HepG2 (cell line): ENCODE measurements at regions not wholly inside any gene's neighbourhood (a gene's known extent, or its start where the extent isn't known, plus 50 kb on each side); places are given as distances from the start of the nearest gene placed in this dataset.

Experiments used
- ATAC-seq: fragments of 200-7000 bp; cut with Tn5 transposase; 3 replicates; pipeline ENCODE4 v1.9.1; 2020; ENCODE audit warnings: mild to moderate bottlenecking, moderate library complexity
- BruUV-seq: library from RNA; stranded (reverse); fragments of 400-500 nt; replicated peaks from 2 replicates; lab custom pipeline; 2021; lab: Mats Ljungman, UMichigan
- CTCF ChIA-PET: fragments of 300-600 bp; formaldehyde crosslinking; extraction: SDS; loops from one replicate; lab custom pipeline; 2021; ENCODE audit warnings: low total read pairs, inconsistent platforms, low intra/inter-chr PET ratio; lab: Yijun Ruan, JAX
- POLR2A ChIA-PET: fragments of 350-600 bp; sonication (Branson Sonifier 250); formaldehyde crosslinking; loops from one replicate; lab custom pipeline; 2020; ENCODE audit warnings: antibody characterized with exemption, inconsistent platforms; lab: Yijun Ruan, JAX
- DNase-seq: peaks from one replicate; pipeline ENCODE4 v3.0.0-alpha.2; 2015; ENCODE audit warnings: low spot score
- FAIRE-seq: peaks from 3 replicates; lab custom pipeline; 2011; peaks lifted over from hg19 to GRCh38; lab: Jason Lieb, UNC
- H2AFZ ChIP-seq: one replicate; pipeline ENCODE4 v1.6.1; 2011; ENCODE audit warnings: low read length, inconsistent platforms
- H3K27ac ChIP-seq: fragments of 300-600 bp; 3 replicates; pipeline ENCODE4 v1.8.0; 2011; ENCODE audit warnings: mixed run types, mild to moderate bottlenecking, mixed read lengths, low read length, inconsistent platforms; ENCODE audit not compliant: insufficient read depth; ENCODE audit errors: extremely low read length
- H3K27me3 ChIP-seq, 2 experiments: fragments of 200-600 bp in 1 of 2; 2 replicates in 1 of 2; 3 replicates in 1 of 2; pipeline versions ENCODE4 v1.6.0 to v1.8.0; 2011; ENCODE audit warnings: low read length in 2 of 2, mild to moderate bottlenecking in 2 of 2, moderate library complexity in 2 of 2, inconsistent platforms in 1 of 2; ENCODE audit not compliant: insufficient read depth in 2 of 2, control insufficient read depth in 1 of 2
- H3K36me3 ChIP-seq, 2 experiments: fragments of 200-600 bp in 1 of 2; replicated peaks in 1 of 2; 2 replicates in 1 of 2; 3 replicates in 1 of 2; pipeline versions ENCODE4 v1.5.1 to v1.8.0; 2011; ENCODE audit warnings: low read length in 2 of 2, inconsistent platforms in 1 of 2; ENCODE audit not compliant: insufficient read depth in 2 of 2, control insufficient read depth in 1 of 2
- H3K4me1 ChIP-seq: 2 replicates; pipeline ENCODE4 v1.5.1; 2012; ENCODE audit warnings: low read length, inconsistent platforms; ENCODE audit not compliant: insufficient read depth
- H3K4me2 ChIP-seq: 2 replicates; pipeline ENCODE4 v1.6.0; 2011; ENCODE audit warnings: low read depth, low read length, inconsistent platforms
- H3K4me3 ChIP-seq, 3 experiments: fragments of 200-600 bp in 1 of 3; sonication (generic), shearing (Covaris generic) in 1 of 3; replicated peaks in 1 of 3; 2 replicates each; pipeline ENCODE4 v1.5.1; 2011 to 2016; ENCODE audit warnings: low read length in 3 of 3, inconsistent platforms in 2 of 3, low read depth in 2 of 3, mild to moderate bottlenecking in 2 of 3, control low read depth in 1 of 3, mixed read lengths in 1 of 3; ENCODE audit not compliant: insufficient read depth in 1 of 3
- H3K79me2 ChIP-seq: one replicate; pipeline ENCODE4 v1.6.1; 2011; ENCODE audit warnings: low read length, inconsistent platforms; ENCODE audit not compliant: insufficient read depth
- H3K9ac ChIP-seq: 2 replicates; pipeline ENCODE4 v1.6.0; 2011; ENCODE audit warnings: mild to moderate bottlenecking, low read depth, low read length, inconsistent platforms; ENCODE audit not compliant: insufficient read depth
- H3K9me3 ChIP-seq: 2 replicates; pipeline ENCODE4 v1.5.1; 2012; ENCODE audit warnings: mild to moderate bottlenecking, low read length
- H4K20me1 ChIP-seq: 2 replicates; pipeline ENCODE4 v1.6.0; 2011; ENCODE audit warnings: inconsistent platforms, mild to moderate bottlenecking, low read length, moderate library complexity; ENCODE audit not compliant: insufficient read depth
- CEBPG ChIP-seq: IDR thresholded peaks from 2 replicates; pipeline ENCODE4 v1.6.1; 2016
- CHD2 ChIP-seq: IDR thresholded peaks from 2 replicates; pipeline ENCODE4 v1.6.1; 2011; ENCODE audit warnings: low read depth, low read length, improper control_type of control experiment
- FOXK1 ChIP-seq: sonication (generic); formaldehyde crosslinking; IDR thresholded peaks from 2 replicates; pipeline ENCODE4 v1.4.0; 2020; ENCODE audit warnings: low read depth, missing genetic modification reagents, borderline replicate concordance
- JDP2 ChIP-seq: sonication (generic); formaldehyde crosslinking; IDR thresholded peaks from 2 replicates; pipeline ENCODE4 v1.8.1; 2022; ENCODE audit warnings: missing genetic modification reagents, borderline replicate concordance
- MZF1 ChIP-seq: sonication (generic); formaldehyde crosslinking; IDR thresholded peaks from 2 replicates; pipeline ENCODE4 v1.8.1; 2023; ENCODE audit warnings: mild to moderate bottlenecking, missing genetic modification reagents, borderline replicate concordance
- ZBTB7A ChIP-seq: sonication (generic); formaldehyde crosslinking; IDR thresholded peaks from 2 replicates; pipeline ENCODE4 v1.8.0; 2022; ENCODE audit warnings: mild to moderate bottlenecking, missing genetic modification reagents
- ZFP82 ChIP-seq: sonication (generic); formaldehyde crosslinking; IDR thresholded peaks from 2 replicates; pipeline ENCODE4 v1.5.1; 2020; ENCODE audit warnings: mild to moderate bottlenecking, missing genetic modification reagents, borderline replicate concordance
- ZNF143 ChIP-seq: sonication (generic); formaldehyde crosslinking; IDR thresholded peaks from 2 replicates; pipeline ENCODE4 v1.4.0; 2020; ENCODE audit warnings: missing genetic modification reagents
- ZNF556 ChIP-seq: sonication (generic); formaldehyde crosslinking; IDR thresholded peaks from 2 replicates; pipeline ENCODE4 v1.4.0; 2020; ENCODE audit warnings: mild to moderate bottlenecking, missing genetic modification reagents, borderline replicate concordance
- ZNF574 ChIP-seq: sonication (generic); formaldehyde crosslinking; IDR thresholded peaks from 2 replicates; pipeline ENCODE4 v1.4.0; 2020; ENCODE audit warnings: missing genetic modification reagents
- WGBS: methylation state at CpG from one replicate; pipeline ENCODE4 v1.1.6; 2017; ENCODE audit warnings: low lambda C conversion rate; 5-methylcytosine and 5-hydroxymethylcytosine counted together
- in situ Hi-C: cut with HindIII; loops from 2 replicates; pipeline ENCODE4 v1.10.0; 2017; ENCODE audit warnings: low pct_unique_long_range_greater_than_20kb; ENCODE audit not compliant: extremely low pct_ligation_motif_present
- intact Hi-C: fragments of 100-400 bp; cut with micrococcal nuclease; formaldehyde crosslinking; loops from one replicate; pipeline ENCODE4 v1.10.0; 2022; ENCODE audit not compliant: unreplicated experiment
- TF ChIP-seq, protein P1 (sequence below): sonication (generic); formaldehyde crosslinking; IDR thresholded peaks from 2 replicates; pipeline ENCODE4 v1.4.0; 2020; ENCODE audit warnings: missing genetic modification reagents

- in situ Hi-C loops (no loop called here), intact Hi-C loops (no loop called here)
- no peak for FAIRE-seq
- Histone ChIP-seq H3K4me3 (no peak overlapping the region), H3K4me1 (no peaks in the 10 kb centered on the region), H4K20me1 (no peaks in the 10 kb centered on the region), H3K79me2 (no peaks in the 10 kb centered on the region), H3K9me3 (no peaks in the 10 kb centered on the region), H3K9ac (no peak overlapping the region), H3K27ac (no peak overlapping the region), H2AFZ (no peak overlapping the region), H3K27me3 (peaks cover 17 to 51% of the 10 kb centered on the region in 2 experiments), H3K36me3 (no peaks in the 10 kb centered on the region), H3K4me2 (no peak overlapping the region)
- no peak for TF ChIP-seq JDP2 (CRISPR knock-in tag)
- TF ChIP-seq, protein P1, sequence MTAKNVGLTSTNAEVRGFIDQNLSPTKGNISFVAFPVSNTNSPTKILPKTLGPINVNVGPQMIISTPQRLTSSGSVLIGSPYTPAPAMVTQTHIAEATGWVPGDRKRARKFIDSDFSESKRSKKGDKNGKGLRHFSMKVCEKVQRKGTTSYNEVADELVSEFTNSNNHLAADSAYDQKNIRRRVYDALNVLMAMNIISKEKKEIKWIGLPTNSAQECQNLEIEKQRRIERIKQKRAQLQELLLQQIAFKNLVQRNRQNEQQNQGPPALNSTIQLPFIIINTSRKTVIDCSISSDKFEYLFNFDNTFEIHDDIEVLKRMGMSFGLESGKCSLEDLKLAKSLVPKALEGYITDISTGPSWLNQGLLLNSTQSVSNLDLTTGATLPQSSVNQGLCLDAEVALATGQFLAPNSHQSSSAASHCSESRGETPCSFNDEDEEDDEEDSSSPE (CRISPR knock-in tag) = no peak
- no peak for TF ChIP-seq MZF1
- TF ChIP-seq CEBPG (CRISPR knock-in tag) = no peak
- no peak for TF ChIP-seq ZNF143 (CRISPR knock-in tag)
- TF ChIP-seq ZBTB7A (CRISPR knock-in tag) = no peak
- no peak for TF ChIP-seq FOXK1 (CRISPR knock-in tag)
- no peak for TF ChIP-seq CHD2
- no peak for TF ChIP-seq ZNF574 (CRISPR knock-in tag)
- no peak for TF ChIP-seq ZFP82 (CRISPR knock-in tag)
- TF ChIP-seq ZNF556 (CRISPR knock-in tag) = no peak
- ChIA-PET CTCF (no interaction called here), POLR2A (no interaction called here)
- WGBS = 32% methylated on average over 17 of the region's 19 CpGs
- ATAC-seq = no peak
- no TSS peak for BruUV-seq
- no peak for DNase-seq
Observed at GRCh38 chr10:124172181-124172916, 79.0 kb upstream of the CHST15 start.
